DMS114 treated with DMSO at 0.1 percent for 48 hours (cell line): ENCODE measurements at regions not wholly inside any gene's neighbourhood (a gene's known extent, or its start where the extent isn't known, plus 50 kb on each side); places are given as distances from the start of the nearest gene placed in this dataset.

Experiments
- DNase-seq: peaks from one replicate; lab custom pipeline; 2025; ENCODE audit not compliant: unreplicated experiment; lab: John Stamatoyannopoulos, UW

GRCh38 chr12:88413646-88414045 lies 166.6 kb downstream of the KITLG start:
- DNase-seq = no peak

DNA sequence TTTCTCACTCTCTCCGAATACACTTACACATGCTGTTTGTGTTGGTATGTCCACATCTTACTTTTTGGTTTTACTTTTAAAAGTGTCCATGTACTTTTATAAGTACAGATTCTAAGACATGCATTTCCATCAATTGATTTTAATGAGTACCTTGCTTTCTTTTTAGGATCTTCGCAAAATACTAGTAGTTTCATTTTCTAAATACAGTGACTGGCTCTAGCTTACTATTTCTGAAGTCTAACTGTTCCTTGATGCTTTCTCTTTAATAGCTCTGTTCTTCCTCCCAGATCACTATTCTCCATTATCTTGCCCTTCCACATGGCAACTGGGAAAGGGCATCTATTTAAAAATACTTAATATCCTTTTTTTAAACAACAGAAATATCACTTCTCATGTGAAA lies 164.1 kb downstream of the KITLG start:
- DNase-seq = no peak

GRCh38 chr12:88416786-88417185 lies 163.5 kb downstream of the KITLG start:
- DNase-seq = no peak

DNA sequence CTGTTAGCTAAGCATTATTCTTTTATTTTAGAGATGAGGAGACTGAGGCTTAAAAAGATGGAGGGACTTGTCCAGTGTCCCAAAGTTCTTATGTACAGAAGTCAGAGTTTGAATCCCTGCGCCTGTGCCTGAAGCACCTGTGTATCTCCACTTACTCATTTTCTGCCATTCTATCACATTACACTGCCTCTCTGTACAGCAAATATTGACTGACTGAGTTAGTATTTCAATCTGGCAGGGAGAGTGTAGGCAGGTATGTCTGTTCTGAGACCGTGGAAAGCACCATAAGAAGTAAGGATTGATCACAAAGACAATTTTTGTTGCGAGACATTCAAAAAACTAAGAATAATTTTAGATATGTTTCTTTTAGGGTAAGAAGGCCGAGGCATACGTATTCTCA lies 162.7 kb downstream of the KITLG start:
- no peak for DNase-seq

- DNase-seq = no peak
These were observed 161.3 kb downstream of the KITLG start for GRCh38 chr12:88418856-88419497.

DNA sequence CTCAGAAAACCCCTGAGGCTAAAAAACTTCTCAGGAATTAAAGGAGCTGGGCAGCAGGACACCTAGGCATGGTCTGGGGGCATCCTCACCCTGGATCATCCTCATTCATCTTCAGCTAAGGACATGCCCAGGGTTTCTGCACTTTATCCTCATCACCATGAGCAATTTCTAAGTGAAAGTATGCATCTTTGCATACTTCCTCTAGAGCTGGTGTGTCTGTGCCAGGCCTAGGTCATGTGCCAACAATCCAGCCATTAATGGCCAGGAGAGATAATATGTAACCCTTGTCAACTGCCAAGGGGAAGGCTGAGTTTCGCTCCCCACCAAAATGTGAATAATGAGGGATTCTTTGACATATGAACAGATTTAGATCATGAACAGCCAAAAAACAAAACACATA lies 160.5 kb downstream of the KITLG start:
- DNase-seq = no peak

DNA sequence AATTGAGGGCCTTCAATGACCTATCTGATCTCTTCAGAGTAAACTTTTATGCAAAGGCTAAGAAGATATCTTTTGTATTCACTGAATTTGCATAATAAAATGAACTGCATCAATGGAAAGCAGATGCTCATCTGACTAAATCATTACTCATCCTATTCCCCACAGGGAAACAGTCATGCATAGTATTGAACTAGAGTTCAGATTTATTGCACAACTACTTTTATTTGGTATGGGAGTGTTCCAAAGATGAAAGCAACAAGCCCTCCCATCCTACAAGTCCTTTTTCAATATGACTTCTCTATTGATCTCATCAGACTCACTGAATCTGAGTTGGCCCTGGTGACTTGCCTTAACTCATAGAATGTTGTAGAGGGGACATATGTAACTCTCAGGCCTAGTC lies 159.8 kb downstream of the KITLG start:
- no peak for DNase-seq

- DNase-seq = no peak
These were observed 155.2 kb downstream of the KITLG start for GRCh38 chr12:88424791-88425730.

DNA sequence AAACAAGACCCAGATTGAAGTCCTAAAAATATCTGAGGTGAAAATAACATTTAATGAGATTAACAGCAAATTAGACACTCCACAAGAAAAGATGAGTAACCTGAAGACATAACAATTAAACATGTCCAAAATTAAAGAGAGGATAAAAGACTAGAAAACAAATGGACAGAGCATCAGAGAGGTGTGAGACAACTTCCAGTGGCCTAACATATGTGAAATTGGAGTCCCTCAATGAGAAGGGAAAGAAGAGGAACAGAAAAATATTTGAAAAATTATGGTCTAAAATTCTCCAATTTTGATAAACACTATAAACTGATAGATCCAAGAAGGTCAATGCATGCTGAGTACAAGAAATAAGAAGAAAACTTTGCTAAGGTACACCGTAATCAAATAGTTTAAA lies 151.9 kb downstream of the KITLG start:
- DNase-seq = no peak

- DNase-seq = no peak
These were observed 149.0 kb downstream of the KITLG start for GRCh38 chr12:88431246-88431645.

DNA sequence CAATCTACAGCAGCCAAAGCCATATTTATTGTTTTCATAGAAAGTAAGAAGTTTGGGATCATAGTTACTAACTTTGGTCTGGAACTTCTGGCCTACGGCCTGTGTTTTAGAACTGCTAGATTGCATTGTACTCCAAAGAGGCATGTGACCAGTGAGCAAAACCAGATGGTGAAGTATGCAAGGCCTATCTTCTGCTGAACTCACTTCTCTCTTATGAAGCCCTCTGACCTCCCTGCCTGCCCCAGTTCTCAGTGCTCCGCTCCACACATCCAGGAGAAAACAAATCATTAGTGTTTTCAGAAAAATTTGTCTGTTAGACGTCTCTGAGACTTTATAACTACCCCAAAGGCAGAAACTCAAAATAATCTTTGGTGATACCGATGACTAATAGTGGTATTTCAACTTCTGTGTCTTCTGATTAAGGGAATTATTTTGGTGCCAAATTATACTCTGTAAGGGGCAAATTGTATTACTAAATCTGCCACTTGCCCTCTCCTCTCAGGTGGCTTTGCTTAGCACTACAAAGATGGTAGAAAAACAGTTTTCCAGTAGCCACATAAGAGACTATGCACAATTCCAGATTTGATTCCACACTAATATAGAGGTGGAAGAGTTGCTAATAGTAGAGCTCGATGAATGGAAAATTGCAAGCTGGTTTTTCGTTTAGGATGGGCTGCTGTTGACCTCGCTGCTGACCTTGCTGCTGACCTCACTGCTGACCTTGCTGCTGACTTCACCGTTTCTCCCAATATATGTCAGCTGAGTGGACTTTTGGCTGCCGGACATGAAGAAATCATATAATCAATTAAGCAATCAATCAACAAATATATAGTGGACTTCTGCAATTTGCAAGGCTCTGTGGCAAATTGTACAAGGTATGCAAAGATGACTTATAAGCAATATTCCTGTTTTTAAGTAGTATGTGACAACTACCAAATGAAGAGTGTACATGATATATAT lies 147.5 kb downstream of the KITLG start:
- no peak for DNase-seq

GRCh38 chr12:88433997-88434703 lies 146.1 kb downstream of the KITLG start:
- DNase-seq = no peak

- no peak for DNase-seq
These were observed 144.8 kb downstream of the KITLG start for GRCh38 chr12:88435334-88436076.

DNA sequence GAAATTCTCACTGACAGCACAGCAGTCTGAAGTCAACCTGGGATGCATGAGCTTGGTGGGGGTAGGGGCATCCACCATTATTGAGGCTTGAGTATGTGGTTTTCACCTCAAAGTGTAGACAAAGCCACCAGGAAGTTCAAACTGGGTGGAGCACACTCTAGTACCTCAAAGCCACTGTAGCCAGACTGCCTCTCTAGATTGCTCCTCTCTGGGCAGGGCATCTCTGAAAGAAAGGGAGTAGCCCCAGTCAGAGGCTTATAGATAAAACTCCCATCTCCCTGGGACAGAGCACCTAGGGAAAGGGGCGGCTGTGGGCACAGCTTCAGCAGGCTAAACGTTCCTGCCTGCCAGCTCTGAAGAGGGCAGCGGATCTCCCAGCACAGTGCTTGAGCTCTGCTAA lies 143.0 kb downstream of the KITLG start:
- DNase-seq = no peak
